PC-3 (cell line): ENCODE measurements at regions not wholly inside any gene's neighbourhood (a gene's known extent, or its start where the extent isn't known, plus 50 kb on each side); places are given as distances from the start of the nearest gene placed in this dataset.

Experiments used
- ATAC-seq: fragments of 200-7000 bp; cut with Tn5 transposase; 2 replicates; pipeline ENCODE4 v1.9.1; 2020; ENCODE audit warnings: mild to moderate bottlenecking, moderate library complexity
- BruUV-seq: library from RNA; stranded (reverse); fragments of 400-500 nt; replicated peaks from 2 replicates; lab custom pipeline; 2021; lab: Mats Ljungman, UMichigan
- CTCF ChIA-PET: fragments of 300-600 bp; sonication (Branson Sonifier 250); formaldehyde crosslinking; loops from one replicate; lab custom pipeline; 2022; ENCODE audit warnings: antibody characterized with exemption; lab: Charles Lee
- POLR2A ChIA-PET: fragments of 300-600 bp; sonication (Branson Sonifier 250); formaldehyde crosslinking; loops from one replicate; lab custom pipeline; 2022; ENCODE audit warnings: antibody characterized with exemption; ENCODE audit not compliant: unreplicated experiment; lab: Charles Lee
- DNase-seq: peaks from one replicate; pipeline ENCODE4 v3.0.0-alpha.2; 2015
- H2AFZ ChIP-seq: fragments of 300-600 bp; sonication (generic); 2 replicates; pipeline ENCODE4 v1.6.0; 2016; ENCODE audit warnings: antibody characterized with exemption, low read length
- H3F3A ChIP-seq: fragments of 300-600 bp; sonication (generic); one replicate; pipeline ENCODE4 v1.6.0; 2017; ENCODE audit warnings: antibody characterized with exemption, low read length, control low read depth, mild to moderate bottlenecking; ENCODE audit not compliant: unreplicated experiment
- H3K27ac ChIP-seq: fragments of 300-600 bp; sonication (generic); 2 replicates; pipeline ENCODE4 v1.5.1; 2016; ENCODE audit warnings: mild to moderate bottlenecking, low read length
- H3K27me3 ChIP-seq: fragments of 300-600 bp; sonication (generic); 2 replicates; pipeline ENCODE4 v1.6.1; 2016; ENCODE audit warnings: low read length, mixed read lengths
- H3K36me3 ChIP-seq: fragments of 300-600 bp; sonication (generic); 2 replicates; pipeline ENCODE4 v1.6.1; 2016; ENCODE audit warnings: low read depth, mixed run types, low read length, mixed read lengths
- H3K4me1 ChIP-seq: fragments of 300-600 bp; sonication (generic); 2 replicates; pipeline ENCODE4 v1.5.1; 2016; ENCODE audit warnings: low read length; ENCODE audit not compliant: insufficient read depth
- H3K4me2 ChIP-seq: fragments of 300-600 bp; sonication (generic); 2 replicates; pipeline ENCODE4 v1.6.0; 2016; ENCODE audit warnings: low read length
- H3K4me3 ChIP-seq: fragments of 300-600 bp; sonication (generic); 2 replicates; pipeline ENCODE4 v1.5.1; 2016; ENCODE audit warnings: mild to moderate bottlenecking, low read length, mixed read lengths
- H3K79me2 ChIP-seq: fragments of 300-600 bp; sonication (generic); 2 replicates; pipeline ENCODE4 v1.6.1; 2017; ENCODE audit warnings: low read length, mixed read lengths
- H3K9ac ChIP-seq: fragments of 300-600 bp; sonication (generic); 2 replicates; pipeline ENCODE4 v1.6.0; 2016; ENCODE audit warnings: mild to moderate bottlenecking, low read length
- H3K9me2 ChIP-seq: fragments of 300-600 bp; sonication (generic); replicated peaks from 2 replicates; pipeline ENCODE4 v1.6.1; 2016; ENCODE audit warnings: mixed run types, low read length, mixed read lengths
- H3K9me3 ChIP-seq: fragments of 300-600 bp; sonication (generic); 2 replicates; pipeline ENCODE4 v1.6.1; 2016; ENCODE audit warnings: low read length, mixed read lengths
- H4K20me1 ChIP-seq: fragments of 300-600 bp; sonication (generic); 2 replicates; pipeline ENCODE4 v1.6.1; 2016; ENCODE audit warnings: low read length, mixed read lengths
- CTCF ChIP-seq: fragments of 300-600 bp; sonication (generic); conservative IDR thresholded peaks from 2 replicates; pipeline ENCODE4 v1.5.1; 2017; ENCODE audit warnings: antibody characterized with exemption, low read depth, mild to moderate bottlenecking, low read length
- EZH2 ChIP-seq: fragments of 300-600 bp; sonication (generic); IDR thresholded peaks from one replicate; pipeline ENCODE4 v1.6.1; 2017; ENCODE audit warnings: antibody characterized with exemption, mild to moderate bottlenecking, low read length; ENCODE audit not compliant: unreplicated experiment
- EZH2phosphoT487 ChIP-seq: fragments of 300-600 bp; sonication (generic); IDR thresholded peaks from 2 replicates; pipeline ENCODE4 v1.6.1; 2018; ENCODE audit warnings: mild to moderate bottlenecking, antibody characterized with exemption, low read length, borderline replicate concordance
- intact Hi-C: fragments of 100-400 bp; cut with micrococcal nuclease; formaldehyde crosslinking; loops from 2 replicates; pipeline ENCODE4 v1.9.0; 2023

- H3K9me2 ChIP-seq = no peaks in the 10 kb centered on the region
- no peaks in the 10 kb centered on the region for H3K36me3 ChIP-seq
- DNase-seq (no peak), ATAC-seq (no peak)
- POLR2A ChIA-PET = no interaction called here
- no peaks in the 10 kb centered on the region for H3F3A ChIP-seq
- no peak overlapping the region for H2AFZ ChIP-seq
- H3K4me2 ChIP-seq = no peak overlapping the region
- CTCF ChIA-PET = no interaction called here
- no peaks in the 10 kb centered on the region for H3K9me3 ChIP-seq
- TF ChIP-seq EZH2phosphoT487 = no peak
- no peak for TF ChIP-seq CTCF
- TF ChIP-seq EZH2 = no peak
- H3K9ac ChIP-seq = no peak overlapping the region
- no peaks in the 10 kb centered on the region for H3K79me2 ChIP-seq
- H3K27me3 ChIP-seq = no peaks in the 10 kb centered on the region
- no peaks in the 10 kb centered on the region for H4K20me1 ChIP-seq
- intact Hi-C loops = no loop called here
- no peaks in the 10 kb centered on the region for H3K4me1 ChIP-seq
- no TSS peak for BruUV-seq
- no peak overlapping the region for H3K27ac ChIP-seq
- no peak overlapping the region for H3K4me3 ChIP-seq
Measured at GRCh38 chr4:106471151-106471550, 102.6 kb upstream of the GIMD1 start.

- H3K9me3 ChIP-seq = no peaks in the 10 kb centered on the region
- H3K79me2 ChIP-seq = no peaks in the 10 kb centered on the region
- H3F3A ChIP-seq = no peaks in the 10 kb centered on the region
- no TSS peak for BruUV-seq
- DNase-seq (no peak), ATAC-seq (no peak)
- no peak overlapping the region for H3K4me2 ChIP-seq
- H3K4me3 ChIP-seq = no peak overlapping the region
- no peaks in the 10 kb centered on the region for H3K9me2 ChIP-seq
- no peak overlapping the region for H3K9ac ChIP-seq
- no peaks in the 10 kb centered on the region for H4K20me1 ChIP-seq
- no peaks in the 10 kb centered on the region for H3K27me3 ChIP-seq
- ChIA-PET POLR2A (no interaction called here), CTCF (no interaction called here)
- H3K4me1 ChIP-seq = no peaks in the 10 kb centered on the region
- no peak for TF ChIP-seq EZH2phosphoT487
- TF ChIP-seq EZH2 = no peak
- no peak for TF ChIP-seq CTCF
- no peak overlapping the region for H3K27ac ChIP-seq
- no peak overlapping the region for H2AFZ ChIP-seq
- no peaks in the 10 kb centered on the region for H3K36me3 ChIP-seq
- intact Hi-C loops = no loop called here
Measured at GRCh38 chr4:106463622-106464021, 95.0 kb upstream of the GIMD1 start.

- no peak overlapping the region for H3K9ac ChIP-seq
- H3F3A ChIP-seq = no peaks in the 10 kb centered on the region
- no peaks in the 10 kb centered on the region for H3K79me2 ChIP-seq
- ChIA-PET POLR2A (no interaction called here), CTCF (no interaction called here)
- no TSS peak for BruUV-seq
- TF ChIP-seq CTCF (no peak), EZH2 (no peak), EZH2phosphoT487 (no peak)
- H3K27ac ChIP-seq = no peak overlapping the region
- no peaks in the 10 kb centered on the region for H3K27me3 ChIP-seq
- H3K9me2 ChIP-seq = no peaks in the 10 kb centered on the region
- no peak overlapping the region for H2AFZ ChIP-seq
- no peak for ATAC-seq
- no peaks in the 10 kb centered on the region for H3K9me3 ChIP-seq
- no peaks in the 10 kb centered on the region for H4K20me1 ChIP-seq
- H3K4me3 ChIP-seq = no peak overlapping the region
- H3K36me3 ChIP-seq = no peaks in the 10 kb centered on the region
- no peak overlapping the region for H3K4me2 ChIP-seq
- DNase-seq = no peak
- intact Hi-C loops = no loop called here
- no peaks in the 10 kb centered on the region for H3K4me1 ChIP-seq
Measured at GRCh38 chr4:106454581-106454980, 86.0 kb upstream of the GIMD1 start.
